Mucosa of descending colon (tissue), 3 donors: ENCODE measurements at regions not wholly inside any gene's neighbourhood (a gene's known extent, or its start where the extent isn't known, plus 50 kb on each side); places are given as distances from the start of the nearest gene placed in this dataset.

ENCODE experiments used
- ATAC-seq: fragments of 200-7000 bp; cut with Tn5 transposase; one replicate; pipeline ENCODE4 v1.9.1; 2020; ENCODE audit warnings: mild to moderate bottlenecking, moderate library complexity
- DNase-seq, 3 donors: peaks; one replicate each; pipeline ENCODE4 v3.0.0-alpha.2; 2020
- H3K36me3 ChIP-seq: fragments of 200-600 bp; one replicate; pipeline ENCODE4 v1.8.0; 2021; ENCODE audit warnings: low read depth, mild to moderate bottlenecking
- H3K4me1 ChIP-seq: fragments of 200-600 bp; one replicate; pipeline ENCODE4 v1.8.0; 2021; ENCODE audit warnings: low read depth, mild to moderate bottlenecking
- H3K4me3 ChIP-seq: fragments of 200-600 bp; one replicate; pipeline ENCODE4 v1.8.0; 2021; ENCODE audit warnings: mild to moderate bottlenecking
- H3K9me3 ChIP-seq: fragments of 200-600 bp; one replicate; pipeline ENCODE4 v1.8.0; 2021; ENCODE audit warnings: mild to moderate bottlenecking
- intact Hi-C, 2 donors: fragments of 100-400 bp; cut with DNase I in 1 of 2; cut with micrococcal nuclease in 1 of 2; formaldehyde crosslinking; loops; one replicate each; pipeline versions ENCODE4 v1.11.0 to v1.11.1; 2022; cut with DNase I, micrococcal nuclease
- TF ChIP-seq, protein P1 (sequence below): fragments of 200-600 bp; IDR thresholded peaks from one replicate; pipeline ENCODE4 v1.8.0; 2022; ENCODE audit warnings: antibody characterized with exemption, mild to moderate bottlenecking
- donor health status: DM: no; HTN: no; CAD: no; lungs with moderate emphysema.
- donor health status: DM: no; HTN: no; CAD: no.
- donor health status: DM: no; HTN: yes; CAD: no.

- TF ChIP-seq, protein P1, sequence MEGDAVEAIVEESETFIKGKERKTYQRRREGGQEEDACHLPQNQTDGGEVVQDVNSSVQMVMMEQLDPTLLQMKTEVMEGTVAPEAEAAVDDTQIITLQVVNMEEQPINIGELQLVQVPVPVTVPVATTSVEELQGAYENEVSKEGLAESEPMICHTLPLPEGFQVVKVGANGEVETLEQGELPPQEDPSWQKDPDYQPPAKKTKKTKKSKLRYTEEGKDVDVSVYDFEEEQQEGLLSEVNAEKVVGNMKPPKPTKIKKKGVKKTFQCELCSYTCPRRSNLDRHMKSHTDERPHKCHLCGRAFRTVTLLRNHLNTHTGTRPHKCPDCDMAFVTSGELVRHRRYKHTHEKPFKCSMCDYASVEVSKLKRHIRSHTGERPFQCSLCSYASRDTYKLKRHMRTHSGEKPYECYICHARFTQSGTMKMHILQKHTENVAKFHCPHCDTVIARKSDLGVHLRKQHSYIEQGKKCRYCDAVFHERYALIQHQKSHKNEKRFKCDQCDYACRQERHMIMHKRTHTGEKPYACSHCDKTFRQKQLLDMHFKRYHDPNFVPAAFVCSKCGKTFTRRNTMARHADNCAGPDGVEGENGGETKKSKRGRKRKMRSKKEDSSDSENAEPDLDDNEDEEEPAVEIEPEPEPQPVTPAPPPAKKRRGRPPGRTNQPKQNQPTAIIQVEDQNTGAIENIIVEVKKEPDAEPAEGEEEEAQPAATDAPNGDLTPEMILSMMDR = no peak
- no peak for ATAC-seq
- intact Hi-C loops = no loop called here
- H3K4me3 ChIP-seq = no peak overlapping the region
- no peaks in the 10 kb centered on the region for H3K36me3 ChIP-seq
- no peaks in the 10 kb centered on the region for H3K9me3 ChIP-seq
- H3K4me1 ChIP-seq = no peaks in the 10 kb centered on the region
- DNase-seq = no peak
These were observed 140.0 kb downstream of the BARX1 start for GRCh38 chr9:93815135-93815534.

DNA sequence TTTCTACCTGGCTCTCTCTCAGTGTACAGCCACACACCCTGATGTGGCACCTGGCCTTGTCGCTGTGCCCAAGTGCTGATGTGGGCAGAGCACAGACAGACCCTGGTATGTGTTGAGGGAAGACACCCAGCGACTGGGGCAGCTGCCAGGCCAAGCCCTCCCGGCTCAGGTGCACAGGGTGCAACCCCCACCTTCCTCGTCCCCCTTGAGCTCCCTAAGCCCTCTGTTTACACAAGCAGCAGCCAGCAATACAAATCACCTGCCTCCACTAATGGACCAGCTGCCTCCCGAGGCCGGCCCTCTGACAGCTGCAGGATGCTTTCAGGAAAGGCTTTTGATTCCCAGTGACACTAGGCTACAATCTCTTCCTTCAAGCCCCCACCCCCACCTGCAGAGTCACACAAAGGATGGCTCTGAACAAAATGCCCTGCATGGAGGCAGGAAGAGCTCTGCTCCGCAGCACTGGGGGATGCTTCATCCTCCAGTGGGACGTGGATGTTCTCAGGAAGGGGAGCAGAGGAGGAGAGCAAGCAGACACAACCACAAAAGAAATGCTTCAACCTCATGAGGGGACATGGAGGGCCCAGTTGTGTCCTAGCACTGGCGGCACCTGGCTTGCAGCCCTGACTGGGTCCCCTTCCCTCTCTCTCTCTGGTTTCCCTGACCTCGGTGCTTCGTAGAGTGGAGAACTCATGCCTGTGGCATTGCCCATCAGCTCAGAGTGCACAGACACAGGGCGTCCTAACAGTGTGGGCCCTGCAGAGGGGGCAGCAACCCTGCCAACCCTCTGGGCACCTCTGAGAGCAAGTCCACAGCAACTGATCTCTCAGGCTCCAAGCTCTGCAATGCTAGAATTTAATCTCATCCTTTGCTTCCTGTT lies 140.8 kb downstream of the BARX1 start:
- no peaks in the 10 kb centered on the region for H3K9me3 ChIP-seq
- no peaks in the 10 kb centered on the region for H3K36me3 ChIP-seq
- intact Hi-C loops = no loop called here
- no peaks in the 10 kb centered on the region for H3K4me1 ChIP-seq
- DNase-seq = peak in 1 of 3 donors; percentile 64
- peak; percentile 76 for ATAC-seq
- TF ChIP-seq, protein P1 = no peak
- H3K4me3 ChIP-seq = no peak overlapping the region

DNA sequence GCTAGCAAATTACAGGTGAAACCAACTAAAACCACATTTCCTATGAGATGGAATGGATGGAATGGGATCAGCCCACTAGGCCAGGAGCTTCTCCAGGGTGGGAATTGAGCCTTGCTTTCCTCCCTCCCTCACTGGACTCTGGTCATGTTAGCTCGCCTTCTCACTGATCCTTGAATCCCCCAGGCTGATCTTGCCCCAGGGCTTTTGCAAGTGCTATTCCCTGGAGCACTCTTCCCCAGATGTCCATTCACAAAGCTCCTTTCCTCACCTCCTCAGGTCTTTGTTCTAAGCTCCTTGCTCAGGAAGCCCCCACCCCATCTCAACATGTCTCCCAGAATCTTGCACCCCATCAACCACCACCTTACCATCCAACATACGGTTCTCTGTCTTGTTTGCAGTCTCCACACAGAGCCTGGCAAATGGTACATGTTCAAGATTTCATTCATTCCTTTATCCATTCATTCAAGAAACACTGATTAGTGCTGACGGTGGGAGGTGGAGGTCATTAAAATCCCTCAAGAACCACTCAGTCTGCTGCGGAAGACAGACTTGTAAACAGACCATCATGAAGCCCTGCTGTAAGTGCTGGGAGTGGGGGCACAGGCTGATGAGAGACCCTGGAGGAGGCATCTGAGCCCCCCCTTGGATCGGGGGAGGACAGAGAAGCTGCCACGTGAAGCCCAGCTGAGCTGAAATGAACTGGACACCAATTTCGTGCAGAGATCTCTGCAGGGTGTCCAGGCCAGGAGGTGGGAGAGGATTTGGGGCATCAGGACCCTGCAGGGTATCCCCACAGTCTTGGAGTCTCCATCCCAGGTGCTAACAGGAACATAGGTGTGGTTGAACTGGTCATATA lies 141.7 kb downstream of the BARX1 start:
- ATAC-seq (no peak), DNase-seq (no peak)
- Histone ChIP-seq H3K36me3 (no peaks in the 10 kb centered on the region), H3K4me3 (no peak overlapping the region), H3K4me1 (no peaks in the 10 kb centered on the region), H3K9me3 (no peaks in the 10 kb centered on the region)
- TF ChIP-seq, protein P1 = no peak
- intact Hi-C loops = no loop called here

- no peaks in the 10 kb centered on the region for H3K9me3 ChIP-seq
- intact Hi-C loops = no loop called here
- no peak for DNase-seq
These were observed 142.8 kb downstream of the BARX1 start for GRCh38 chr9:93812410-93812668.

GRCh38 chr9:93810028-93810971 lies 144.9 kb downstream of the BARX1 start:
- Histone ChIP-seq H3K36me3 (no peaks in the 10 kb centered on the region), H3K9me3 (no peaks in the 10 kb centered on the region), H3K4me1 (no peaks in the 10 kb centered on the region), H3K4me3 (no peak overlapping the region)
- TF ChIP-seq, protein P1 = no peak
- intact Hi-C loops = no loop called here
- DNase-seq (peak in 1 of 3 donors; percentile 35), ATAC-seq (no peak)

More at GRCh38 chr9:93812410-93812668, 142.8 kb downstream of the BARX1 start:
- H3K4me1 ChIP-seq = no peaks in the 10 kb centered on the region
- ATAC-seq = no peak
- TF ChIP-seq, protein P1 = no peak
- H3K4me3 ChIP-seq = no peak overlapping the region
- H3K36me3 ChIP-seq = no peaks in the 10 kb centered on the region
